Sigmoid colon (tissue), 6 donors: ENCODE measurements at regions not wholly inside any gene's neighbourhood (a gene's known extent, or its start where the extent isn't known, plus 50 kb on each side); places are given as distances from the start of the nearest gene placed in this dataset.

Experiments used
- DNase-seq: peaks from one replicate; pipeline ENCODE4 v3.0.0-alpha.2; 2019
- H3K27ac ChIP-seq, 4 donors: fragments of 200-600 bp; sonication (generic); one replicate each; pipeline ENCODE4 v1.5.1; 2016 to 2019; ENCODE audit warnings: mild to moderate bottlenecking in 1 of 4
- H3K27me3 ChIP-seq, 3 donors: fragments of 200-600 bp; sonication (generic); one replicate each; pipeline ENCODE4 v1.5.1; 2019; ENCODE audit warnings: mild to moderate bottlenecking in 1 of 3
- H3K36me3 ChIP-seq, 4 donors: fragments of 200-600 bp; sonication (generic); one replicate each; pipeline ENCODE4 v1.5.1; 2016 to 2019
- H3K4me1 ChIP-seq, 4 donors: fragments of 200-600 bp; sonication (generic); one replicate each; pipeline ENCODE4 v1.5.1; 2017 to 2019
- H3K4me3 ChIP-seq, 4 donors: fragments of 200-600 bp; sonication (generic); one replicate each; pipeline ENCODE4 v1.5.1; 2017 to 2019; ENCODE audit warnings: mild to moderate bottlenecking in 2 of 4, moderate library complexity in 1 of 4
- H3K9me3 ChIP-seq, 4 donors: fragments of 200-600 bp in 3 of 4; sonication (generic) in 3 of 4; one replicate each; pipeline versions ENCODE4 v1.5.1 to v1.6.1; 2013 to 2019
- EP300 ChIP-seq, 4 donors: sonication (generic); formaldehyde crosslinking; IDR thresholded peaks; one replicate each; pipeline ENCODE4 v1.6.1; 2017; ENCODE audit warnings: antibody characterized with exemption in 4 of 4
- POLR2A ChIP-seq, 2 donors: fragments of 450-650 bp; IDR thresholded peaks; one replicate each; pipeline ENCODE4 v1.6.1; 2016; ENCODE audit warnings: antibody characterized with exemption in 2 of 2, mild to moderate bottlenecking in 2 of 2, moderate library complexity in 2 of 2
- POLR2AphosphoS5 ChIP-seq, 4 donors: sonication (generic); formaldehyde crosslinking; IDR thresholded peaks; one replicate each; pipeline ENCODE4 v1.6.1; 2017; ENCODE audit warnings: antibody characterized with exemption in 4 of 4
- WGBS, 2 donors: extraction: QIAGEN DNeasy Blood & Tissue Kit; methylation state at CpG; one replicate each; pipeline ENCODE4 v1.1.7; 2013; 5-methylcytosine and 5-hydroxymethylcytosine counted together
- intact Hi-C: fragments of 100-400 bp; cut with DNase I; formaldehyde crosslinking; loops from one replicate; pipeline ENCODE4 v1.15.1; 2023
- TF ChIP-seq, protein P1 (sequence below), 4 experiments: fragments of 450-650 bp in 3 of 4; fragments of 200-600 bp in 1 of 4; IDR thresholded peaks; one replicate each; pipeline ENCODE4 v1.5.1; 2016 to 2019; ENCODE audit warnings: antibody characterized with exemption in 4 of 4, mild to moderate bottlenecking in 3 of 4, moderate library complexity in 2 of 4
- donor health status: healthy with polysubstance abuse.
- donor health status: healthy.

- H3K9me3 ChIP-seq, result no peaks in the 10 kb centered on the region
- H3K27me3 ChIP-seq, result no peaks in the 10 kb centered on the region
- no peak overlapping the region for H3K4me3 ChIP-seq
- intact Hi-C loops, result no loop called here
- peaks cover 0 to 25% (median 12%) of the 10 kb centered on the region in 4 donors for H3K4me1 ChIP-seq
- no peak overlapping the region for H3K27ac ChIP-seq
- no peaks in the 10 kb centered on the region for H3K36me3 ChIP-seq
- no peak for TF ChIP-seq POLR2AphosphoS5 (IDR thresholded peaks at IDR 0.05)
- TF ChIP-seq, protein P1, sequence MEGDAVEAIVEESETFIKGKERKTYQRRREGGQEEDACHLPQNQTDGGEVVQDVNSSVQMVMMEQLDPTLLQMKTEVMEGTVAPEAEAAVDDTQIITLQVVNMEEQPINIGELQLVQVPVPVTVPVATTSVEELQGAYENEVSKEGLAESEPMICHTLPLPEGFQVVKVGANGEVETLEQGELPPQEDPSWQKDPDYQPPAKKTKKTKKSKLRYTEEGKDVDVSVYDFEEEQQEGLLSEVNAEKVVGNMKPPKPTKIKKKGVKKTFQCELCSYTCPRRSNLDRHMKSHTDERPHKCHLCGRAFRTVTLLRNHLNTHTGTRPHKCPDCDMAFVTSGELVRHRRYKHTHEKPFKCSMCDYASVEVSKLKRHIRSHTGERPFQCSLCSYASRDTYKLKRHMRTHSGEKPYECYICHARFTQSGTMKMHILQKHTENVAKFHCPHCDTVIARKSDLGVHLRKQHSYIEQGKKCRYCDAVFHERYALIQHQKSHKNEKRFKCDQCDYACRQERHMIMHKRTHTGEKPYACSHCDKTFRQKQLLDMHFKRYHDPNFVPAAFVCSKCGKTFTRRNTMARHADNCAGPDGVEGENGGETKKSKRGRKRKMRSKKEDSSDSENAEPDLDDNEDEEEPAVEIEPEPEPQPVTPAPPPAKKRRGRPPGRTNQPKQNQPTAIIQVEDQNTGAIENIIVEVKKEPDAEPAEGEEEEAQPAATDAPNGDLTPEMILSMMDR (IDR thresholded peaks at IDR 0.05), result no peak
- TF ChIP-seq POLR2A (IDR thresholded peaks at IDR 0.05), result no peak
- no peak for TF ChIP-seq EP300 (IDR thresholded peaks at IDR 0.05)
- DNase-seq, result no peak
Measured at GRCh38 chr4:30941641-30942040, 221.5 kb downstream of the PCDH7 start.

DNA sequence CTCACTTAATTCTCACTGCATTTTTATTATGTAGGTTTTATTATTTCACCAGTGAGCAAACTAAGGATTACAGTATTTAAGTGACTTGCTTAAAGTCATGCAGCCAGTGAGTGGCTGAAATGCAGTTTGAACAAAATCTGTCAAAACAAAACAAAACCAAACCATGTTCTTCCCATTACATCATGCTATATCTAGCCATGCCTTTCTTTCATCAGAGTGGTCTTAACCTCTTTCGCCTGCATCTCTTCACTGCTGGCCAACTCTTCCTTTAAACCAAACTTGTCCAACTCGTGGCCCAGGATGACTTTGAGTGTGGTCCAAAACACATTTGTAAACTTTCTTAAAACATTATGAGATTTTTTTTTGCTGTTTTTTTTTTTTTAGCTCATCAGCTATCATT lies 223.2 kb downstream of the PCDH7 start:
- Histone ChIP-seq H3K27ac (no peak overlapping the region), H3K36me3 (no peaks in the 10 kb centered on the region), H3K4me3 (no peak overlapping the region), H3K4me1 (peaks cover 0 to 24% (median 12%) of the 10 kb centered on the region in 4 donors), H3K9me3 (no peaks in the 10 kb centered on the region), H3K27me3 (no peaks in the 10 kb centered on the region)
- no peak for TF ChIP-seq EP300 (IDR thresholded peaks at IDR 0.05)
- TF ChIP-seq, protein P1 (IDR thresholded peaks at IDR 0.05), result no peak
- TF ChIP-seq POLR2A (IDR thresholded peaks at IDR 0.05), result no peak
- no peak for TF ChIP-seq POLR2AphosphoS5 (IDR thresholded peaks at IDR 0.05)
- intact Hi-C loops, result no loop called here
- DNase-seq, result no peak
- 59 to 63% methylated on average over 2 of the region's 2 CpGs for WGBS, 2 donors

GRCh38 chr4:30945586-30945985 lies 225.4 kb downstream of the PCDH7 start:
- Histone ChIP-seq H3K4me1 (peaks cover 0 to 11% (median 5%) of the 10 kb centered on the region in 4 donors), H3K36me3 (no peaks in the 10 kb centered on the region), H3K9me3 (no peaks in the 10 kb centered on the region), H3K27ac (no peak overlapping the region), H3K4me3 (no peak overlapping the region), H3K27me3 (no peaks in the 10 kb centered on the region)
- DNase-seq, result no peak
- TF ChIP-seq, protein P1 (IDR thresholded peaks at IDR 0.05), result no peak
- no peak for TF ChIP-seq EP300 (IDR thresholded peaks at IDR 0.05)
- TF ChIP-seq POLR2AphosphoS5 (IDR thresholded peaks at IDR 0.05), result no peak
- TF ChIP-seq POLR2A (IDR thresholded peaks at IDR 0.05), result no peak
- intact Hi-C loops, result no loop called here
- WGBS, 2 donors, result 20 to 67% methylated on average over 4 of the region's 4 CpGs

GRCh38 chr4:30946288-30946687 lies 226.1 kb downstream of the PCDH7 start:
- no peak overlapping the region for H3K4me3 ChIP-seq
- no peak for DNase-seq
- intact Hi-C loops, result no loop called here
- H3K27me3 ChIP-seq, result no peaks in the 10 kb centered on the region
- WGBS, 2 donors, result 86% methylated on average over 2 of the region's 2 CpGs
- H3K27ac ChIP-seq, result no peak overlapping the region
- no peaks in the 10 kb centered on the region for H3K9me3 ChIP-seq
- H3K4me1 ChIP-seq, result peaks cover 0 to 11% (median 5%) of the 10 kb centered on the region in 4 donors
- no peak for TF ChIP-seq EP300 (IDR thresholded peaks at IDR 0.05)
- TF ChIP-seq POLR2A (IDR thresholded peaks at IDR 0.05), result no peak
- no peak for TF ChIP-seq POLR2AphosphoS5 (IDR thresholded peaks at IDR 0.05)
- TF ChIP-seq, protein P1 (IDR thresholded peaks at IDR 0.05), result no peak
- H3K36me3 ChIP-seq, result no peaks in the 10 kb centered on the region

- DNase-seq, result no peak
- Histone ChIP-seq H3K9me3 (no peaks in the 10 kb centered on the region), H3K27ac (no peak overlapping the region), H3K36me3 (no peaks in the 10 kb centered on the region), H3K4me1 (peaks cover 0 to 12% (median 6%) of the 10 kb centered on the region in 4 donors), H3K4me3 (no peak overlapping the region), H3K27me3 (no peaks in the 10 kb centered on the region)
- TF ChIP-seq POLR2A (IDR thresholded peaks at IDR 0.05) (no peak), POLR2AphosphoS5 (IDR thresholded peaks at IDR 0.05) (no peak), EP300 (IDR thresholded peaks at IDR 0.05) (no peak)
- TF ChIP-seq, protein P1 (IDR thresholded peaks at IDR 0.05), result no peak
- WGBS, 2 donors, result 53 to 65% methylated on average over 3 of the region's 3 CpGs
- intact Hi-C loops, result no loop called here
Measured at GRCh38 chr4:30948653-30949052, 228.5 kb downstream of the PCDH7 start.
